ENCODE measurements at regions not wholly inside any gene's neighbourhood (a gene's known extent, or its start where the extent isn't known, plus 50 kb on each side); places are given as distances from the start of the nearest gene placed in this dataset.

GRCh38 chr3:145752576-145752975 lies 408.4 kb downstream of the PLOD2 start:
- no peak overlapping the region for H3K27ac ChIP-seq
- no peak for TF ChIP-seq CTCF (IDR thresholded peaks at IDR 0.05)
- TF ChIP-seq ZFX (IDR thresholded peaks at IDR 0.05; ENCODE audit: borderline replicate concordance): no peak

GRCh38 chr3:145754605-145755289 lies 406.2 kb downstream of the PLOD2 start:
- no peak overlapping the region for H3K27ac ChIP-seq
- TF ChIP-seq ZFX (IDR thresholded peaks at IDR 0.05; ENCODE audit: borderline replicate concordance): no peak
- no peak for TF ChIP-seq CTCF (IDR thresholded peaks at IDR 0.05)

GRCh38 chr3:145760036-145760435 lies 400.9 kb downstream of the PLOD2 start:
- no peak for TF ChIP-seq ZFX (IDR thresholded peaks at IDR 0.05; ENCODE audit: borderline replicate concordance)
- no peak for TF ChIP-seq CTCF (IDR thresholded peaks at IDR 0.05)
- H3K27ac ChIP-seq: no peak overlapping the region

- no peak for TF ChIP-seq ZFX (IDR thresholded peaks at IDR 0.05; ENCODE audit: borderline replicate concordance)
- TF ChIP-seq CTCF (IDR thresholded peaks at IDR 0.05): peak; percentile 60
- no peak overlapping the region for H3K27ac ChIP-seq
Observed at GRCh38 chr3:145767909-145768308, 393.1 kb downstream of the PLOD2 start.

- no peak for TF ChIP-seq ZFX (IDR thresholded peaks at IDR 0.05; ENCODE audit: borderline replicate concordance)
- peak; percentile 86 for TF ChIP-seq CTCF (IDR thresholded peaks at IDR 0.05)
- no peak overlapping the region for H3K27ac ChIP-seq
Observed at GRCh38 chr3:145776782-145777408, 384.1 kb downstream of the PLOD2 start.

- no peak overlapping the region for H3K27ac ChIP-seq
- TF ChIP-seq ZFX (IDR thresholded peaks at IDR 0.05; ENCODE audit: borderline replicate concordance) (no peak), CTCF (IDR thresholded peaks at IDR 0.05) (no peak)
Observed at GRCh38 chr3:145780301-145780700, 380.7 kb downstream of the PLOD2 start.

- no peak overlapping the region for H3K27ac ChIP-seq
- TF ChIP-seq ZFX (IDR thresholded peaks at IDR 0.05; ENCODE audit: borderline replicate concordance): no peak
- no peak for TF ChIP-seq CTCF (IDR thresholded peaks at IDR 0.05)
Observed at GRCh38 chr3:145785668-145786067, 375.3 kb downstream of the PLOD2 start.

All from 22Rv1 (cell line).